ENCODE measurements at regions not wholly inside any gene's neighbourhood (a gene's known extent, or its start where the extent isn't known, plus 50 kb on each side); places are given as distances from the start of the nearest gene placed in this dataset.

DNA sequence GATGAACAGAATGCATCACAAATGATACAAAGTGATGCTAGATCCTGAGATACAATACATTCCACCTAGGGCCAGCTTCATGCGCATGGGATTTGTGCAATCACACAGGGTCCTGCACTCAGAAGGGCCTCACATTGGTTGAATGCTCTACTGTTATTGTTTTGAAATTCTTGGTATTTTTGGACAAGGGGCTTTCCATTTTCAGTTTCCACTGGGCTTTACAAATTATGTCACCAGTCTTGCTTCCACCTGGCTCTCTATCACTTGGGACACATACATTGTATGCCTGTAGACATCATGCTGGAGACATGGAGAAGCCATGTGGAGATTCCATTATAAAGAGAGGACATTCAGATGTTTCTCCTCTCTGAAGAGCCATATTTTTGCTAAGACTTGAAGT lies 155.8 kb downstream of the NAA11 start (continued):
- TF ChIP-seq NPAS2 (CRISPR knock-in tag; IDR thresholded peaks at IDR 0.05; ENCODE audit: borderline replicate concordance) (no peak), E2F6 (IDR thresholded peaks at IDR 0.05; ENCODE audit: borderline replicate concordance, low read depth) (no peak), FOSB (CRISPR knock-in tag; IDR thresholded peaks at IDR 0.05) (no peak)
- TF ChIP-seq, protein P1, sequence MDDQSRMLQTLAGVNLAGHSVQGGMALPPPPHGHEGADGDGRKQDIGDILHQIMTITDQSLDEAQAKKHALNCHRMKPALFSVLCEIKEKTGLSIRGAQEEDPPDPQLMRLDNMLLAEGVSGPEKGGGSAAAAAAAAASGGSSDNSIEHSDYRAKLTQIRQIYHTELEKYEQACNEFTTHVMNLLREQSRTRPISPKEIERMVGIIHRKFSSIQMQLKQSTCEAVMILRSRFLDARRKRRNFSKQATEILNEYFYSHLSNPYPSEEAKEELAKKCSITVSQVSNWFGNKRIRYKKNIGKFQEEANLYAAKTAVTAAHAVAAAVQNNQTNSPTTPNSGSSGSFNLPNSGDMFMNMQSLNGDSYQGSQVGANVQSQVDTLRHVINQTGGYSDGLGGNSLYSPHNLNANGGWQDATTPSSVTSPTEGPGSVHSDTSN (IDR thresholded peaks at IDR 0.05) = no peak

GRCh38 chr4:79164907-79165610 lies 160.8 kb downstream of the NAA11 start:
- no peak for ATAC-seq
- 0% methylated on average over 4 of the region's 4 CpGs for WGBS (ENCODE audit: missing lambda C conversion rate)

DNA sequence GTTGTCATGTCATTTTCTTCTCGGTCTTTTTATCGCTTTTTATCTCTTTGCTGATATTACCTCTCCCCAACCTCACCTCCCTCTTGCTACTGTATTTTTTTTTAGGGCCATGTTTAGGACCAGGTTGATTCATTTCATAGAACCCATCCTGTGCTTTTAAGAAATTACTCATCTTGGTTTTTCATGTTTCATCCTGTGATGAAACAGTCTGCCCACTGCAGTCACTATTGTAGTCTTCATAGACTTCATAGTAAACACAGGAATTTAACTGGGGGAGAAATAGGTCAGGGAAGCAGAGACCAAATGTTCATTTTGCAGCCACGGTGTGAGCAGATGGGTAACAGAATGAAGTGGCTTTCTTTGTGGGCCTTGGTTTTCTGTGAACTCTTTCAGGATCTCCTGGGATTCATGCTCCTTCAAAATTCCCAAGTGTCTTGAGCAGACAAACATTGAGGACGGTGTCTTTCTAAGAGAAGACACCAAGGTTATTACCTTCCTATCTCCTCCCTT lies 161.8 kb downstream of the NAA11 start:
- Histone ChIP-seq H3K4me1 (no peaks in the 10 kb centered on the region), H3K4me3 (no peak overlapping the region), H3K4me2 (no peak overlapping the region), H3K27ac (no peak overlapping the region), H3K9me3 (no peaks in the 10 kb centered on the region)
- CTCF ChIA-PET = no interaction called here
- FAIRE-seq (no peak), DNase-seq (ENCODE audit: low read depth in 1 of 2, low spot score in 1 of 2) (no peak), ATAC-seq (no peak)
- 8% methylated on average over 4 of the region's 4 CpGs for WGBS (ENCODE audit: missing lambda C conversion rate)
- POLR2A ChIA-PET = no interaction called here
- no peak for TF ChIP-seq REST (IDR thresholded peaks at IDR 0.05)
- TF ChIP-seq CHD2 (IDR thresholded peaks at IDR 0.05; ENCODE audit: low read length, partially characterized antibody) = no peak
- TF ChIP-seq MAFK (IDR thresholded peaks at IDR 0.05; ENCODE audit: partially characterized antibody) = no peak
- no peak for TF ChIP-seq HOXA7 (CRISPR knock-in tag; IDR thresholded peaks at IDR 0.05)
- no peak for TF ChIP-seq NR3C1 (IDR thresholded peaks at IDR 0.05)
- TF ChIP-seq ZC3H11A (IDR thresholded peaks at IDR 0.05) = no peak
- TF ChIP-seq TP53 (CRISPR knock-in tag; IDR thresholded peaks at IDR 0.05) = no peak
- no peak for TF ChIP-seq RCOR1 (IDR thresholded peaks at IDR 0.05; ENCODE audit: low read depth, low read length)
- TF ChIP-seq, protein P1 (IDR thresholded peaks at IDR 0.05) = no peak
- no peak for TF ChIP-seq NFE2L2 (conservative IDR thresholded peaks at IDR 0.05; ENCODE audit: low read length)
- TF ChIP-seq RAD21 (conservative IDR thresholded peaks at IDR 0.05 in 1 of 2, IDR thresholded peaks at IDR 0.05 in 1 of 2) = no peak

More at GRCh38 chr4:79164907-79165610, 160.8 kb downstream of the NAA11 start:
- Histone ChIP-seq H3K4me3 (no peak overlapping the region), H3K9me3 (no peaks in the 10 kb centered on the region), H3K4me2 (no peak overlapping the region), H3K27ac (no peak overlapping the region), H3K4me1 (no peaks in the 10 kb centered on the region)
- POLR2A ChIA-PET = no interaction called here
- TF ChIP-seq MAFK (IDR thresholded peaks at IDR 0.05; ENCODE audit: partially characterized antibody) (no peak), BHLHE40 (IDR thresholded peaks at IDR 0.05; ENCODE audit: low read depth, low read length) (no peak), ELK1 (IDR thresholded peaks at IDR 0.05; ENCODE audit: low read depth, low read length) (no peak), MAZ (IDR thresholded peaks at IDR 0.05; ENCODE audit: borderline replicate concordance, low read depth, low read length) (no peak), NR3C1 (IDR thresholded peaks at IDR 0.05) (no peak), GATA3 (IDR thresholded peaks at IDR 0.05; ENCODE audit: borderline replicate concordance) (no peak), JUNB (IDR thresholded peaks at IDR 0.05) (no peak), KDM5A (IDR thresholded peaks at IDR 0.05) (no peak), PHF8 (IDR thresholded peaks at IDR 0.05; ENCODE audit: borderline replicate concordance, low read depth) (no peak), POLR2A (IDR thresholded peaks at IDR 0.05; ENCODE audit: low read length) (no peak), POLR2AphosphoS2 (conservative IDR thresholded peaks at IDR 0.05; ENCODE audit: low read length) (no peak), MYC (IDR thresholded peaks at IDR 0.05; ENCODE audit: borderline replicate concordance, low read length) (no peak), NFE2L2 (conservative IDR thresholded peaks at IDR 0.05; ENCODE audit: low read length) (no peak), FOSL2 (IDR thresholded peaks at IDR 0.05) (no peak), FOSL2 (CRISPR knock-in tag; IDR thresholded peaks at IDR 0.05) (no peak), TFCP2L1 (CRISPR knock-in tag; IDR thresholded peaks at IDR 0.05) (no peak), ZNF302 (CRISPR knock-in tag; IDR thresholded peaks at IDR 0.05) (no peak)
- TF ChIP-seq, protein P2, sequence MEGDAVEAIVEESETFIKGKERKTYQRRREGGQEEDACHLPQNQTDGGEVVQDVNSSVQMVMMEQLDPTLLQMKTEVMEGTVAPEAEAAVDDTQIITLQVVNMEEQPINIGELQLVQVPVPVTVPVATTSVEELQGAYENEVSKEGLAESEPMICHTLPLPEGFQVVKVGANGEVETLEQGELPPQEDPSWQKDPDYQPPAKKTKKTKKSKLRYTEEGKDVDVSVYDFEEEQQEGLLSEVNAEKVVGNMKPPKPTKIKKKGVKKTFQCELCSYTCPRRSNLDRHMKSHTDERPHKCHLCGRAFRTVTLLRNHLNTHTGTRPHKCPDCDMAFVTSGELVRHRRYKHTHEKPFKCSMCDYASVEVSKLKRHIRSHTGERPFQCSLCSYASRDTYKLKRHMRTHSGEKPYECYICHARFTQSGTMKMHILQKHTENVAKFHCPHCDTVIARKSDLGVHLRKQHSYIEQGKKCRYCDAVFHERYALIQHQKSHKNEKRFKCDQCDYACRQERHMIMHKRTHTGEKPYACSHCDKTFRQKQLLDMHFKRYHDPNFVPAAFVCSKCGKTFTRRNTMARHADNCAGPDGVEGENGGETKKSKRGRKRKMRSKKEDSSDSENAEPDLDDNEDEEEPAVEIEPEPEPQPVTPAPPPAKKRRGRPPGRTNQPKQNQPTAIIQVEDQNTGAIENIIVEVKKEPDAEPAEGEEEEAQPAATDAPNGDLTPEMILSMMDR (IDR thresholded peaks at IDR 0.05) = no peak
- no peak for FAIRE-seq
- CTCF ChIA-PET = no interaction called here
- DNase-seq (ENCODE audit: low read depth in 1 of 2, low spot score in 1 of 2) = no peak

Data from A549 (cell line).